HEK293 (cell line): ENCODE measurements at regions not wholly inside any gene's neighbourhood (a gene's known extent, or its start where the extent isn't known, plus 50 kb on each side); places are given as distances from the start of the nearest gene placed in this dataset.
A peak's percentile ranks its signal among the peaks of the same experiment; 100 is the strongest.

ENCODE experiments used
- CTCF ChIA-PET: fragments of 350-600 bp; formaldehyde crosslinking; extraction: SDS; loops from one replicate; lab custom pipeline; 2021; ENCODE audit warnings: antibody characterized with exemption; lab: Yijun Ruan, JAX
- POLR2A ChIA-PET: fragments of 300-600 bp; formaldehyde crosslinking; extraction: SDS; loops from one replicate; lab custom pipeline; 2020; ENCODE audit warnings: antibody characterized with exemption, inconsistent platforms; lab: Yijun Ruan, JAX
- H3K27ac ChIP-seq: fragments of 200-500 bp; sonication (Bioruptor generic); 2 replicates; pipeline ENCODE4 v1.5.1; 2014; ENCODE audit warnings: low read depth, low read length, control low read depth, inconsistent platforms; ENCODE audit errors: extremely low read depth
- H3K36me3 ChIP-seq, 2 experiments: fragments of 200-500 bp in 1 of 2; sonication (Bioruptor generic) in 1 of 2; 1 replicate in 1 of 2; 2 replicates in 1 of 2; pipeline ENCODE4 v1.5.1; 2014 to 2017; ENCODE audit warnings: inconsistent platforms in 2 of 2, low read length in 2 of 2; ENCODE audit not compliant: control insufficient read depth in 2 of 2, insufficient read depth in 1 of 2
- H3K4me1 ChIP-seq: fragments of 200-500 bp; sonication (Bioruptor generic); 2 replicates; pipeline ENCODE4 v1.5.1; 2014; ENCODE audit warnings: mild to moderate bottlenecking, low read length, inconsistent platforms; ENCODE audit not compliant: control insufficient read depth, insufficient read depth
- H3K4me3 ChIP-seq: 2 replicates; pipeline ENCODE4 v1.5.1; 2011; ENCODE audit warnings: low read depth, mild to moderate bottlenecking, control low read depth, low read length, moderate library complexity
- H3K9me3 ChIP-seq: fragments of 200-500 bp; sonication (Bioruptor generic); 2 replicates; pipeline ENCODE4 v1.5.1; 2014; ENCODE audit warnings: low read depth, low read length, inconsistent platforms; ENCODE audit not compliant: control insufficient read depth, insufficient read depth
- BCL11A ChIP-seq: fragments of 450-650 bp; formaldehyde crosslinking; IDR thresholded peaks from 2 replicates; pipeline ENCODE4 v1.5.1; 2016; ENCODE audit warnings: low read depth, missing biosample characterization, missing genetic modification characterization
- HIC1 ChIP-seq: fragments of 450-650 bp; formaldehyde crosslinking; IDR thresholded peaks from 2 replicates; pipeline ENCODE4 v1.5.1; 2016; ENCODE audit warnings: missing biosample characterization, missing genetic modification characterization
- MYNN ChIP-seq: fragments of 450-650 bp; formaldehyde crosslinking; IDR thresholded peaks from 2 replicates; pipeline ENCODE4 v1.5.1; 2016; ENCODE audit warnings: missing biosample characterization, missing genetic modification characterization, borderline replicate concordance
- PRDM1 ChIP-seq: fragments of 450-650 bp; formaldehyde crosslinking; IDR thresholded peaks from 2 replicates; pipeline ENCODE4; 2016; ENCODE audit warnings: missing biosample characterization, missing genetic modification characterization
- ZBTB17 ChIP-seq: fragments of 450-650 bp; formaldehyde crosslinking; IDR thresholded peaks from 2 replicates; pipeline ENCODE4 v1.5.1; 2016; ENCODE audit warnings: missing biosample characterization, missing genetic modification characterization
- ZBTB20 ChIP-seq: fragments of 450-650 bp; formaldehyde crosslinking; IDR thresholded peaks from 2 replicates; pipeline ENCODE4 v1.5.1; 2016; ENCODE audit warnings: missing biosample characterization, missing genetic modification characterization
- ZBTB6 ChIP-seq: fragments of 450-650 bp; formaldehyde crosslinking; IDR thresholded peaks from 2 replicates; pipeline ENCODE4 v1.5.1; 2017; ENCODE audit warnings: missing biosample characterization, missing genetic modification characterization
- ZNF114 ChIP-seq: fragments of 450-650 bp; formaldehyde crosslinking; IDR thresholded peaks from 2 replicates; pipeline ENCODE4 v1.5.0; 2017; ENCODE audit warnings: missing biosample characterization, missing genetic modification characterization
- ZNF16 ChIP-seq: fragments of 450-650 bp; formaldehyde crosslinking; IDR thresholded peaks from 2 replicates; pipeline ENCODE4 v1.5.1; 2016; ENCODE audit warnings: low read depth, missing biosample characterization, missing genetic modification characterization
- ZNF18 ChIP-seq: fragments of 450-650 bp; formaldehyde crosslinking; IDR thresholded peaks from 2 replicates; pipeline ENCODE4 v1.5.1; 2016; ENCODE audit warnings: missing biosample characterization, missing genetic modification characterization
- ZNF23 ChIP-seq: fragments of 450-650 bp; formaldehyde crosslinking; IDR thresholded peaks from 2 replicates; pipeline ENCODE4 v1.5.1; 2016; ENCODE audit warnings: missing biosample characterization, missing genetic modification characterization, borderline replicate concordance
- ZNF266 ChIP-seq: fragments of 450-650 bp; formaldehyde crosslinking; IDR thresholded peaks from 2 replicates; pipeline ENCODE4 v1.5.1; 2016; ENCODE audit warnings: missing biosample characterization, missing genetic modification characterization, low read depth
- ZNF311 ChIP-seq: fragments of 450-650 bp; formaldehyde crosslinking; IDR thresholded peaks from 2 replicates; pipeline ENCODE4 v1.5.1; 2017; ENCODE audit warnings: missing biosample characterization, missing genetic modification characterization, borderline replicate concordance
- ZNF335 ChIP-seq: fragments of 450-650 bp; formaldehyde crosslinking; conservative IDR thresholded peaks from 2 replicates; pipeline ENCODE4 v1.5.1; 2016; ENCODE audit warnings: missing biosample characterization, missing genetic modification characterization
- ZNF37A ChIP-seq: fragments of 450-650 bp; IDR thresholded peaks from 2 replicates; pipeline ENCODE4 v1.5.1; 2018; ENCODE audit warnings: missing biosample characterization, missing genetic modification characterization
- ZNF404 ChIP-seq: fragments of 450-650 bp; formaldehyde crosslinking; IDR thresholded peaks from 2 replicates; pipeline ENCODE4 v1.5.1; 2017; ENCODE audit warnings: missing biosample characterization, missing genetic modification characterization
- ZNF449 ChIP-seq: fragments of 450-650 bp; formaldehyde crosslinking; IDR thresholded peaks from 2 replicates; pipeline ENCODE4 v1.5.1; 2017; ENCODE audit warnings: missing biosample characterization, mild to moderate bottlenecking, missing genetic modification characterization, moderate library complexity
- ZNF549 ChIP-seq: fragments of 450-650 bp; IDR thresholded peaks from 2 replicates; pipeline ENCODE4 v1.5.1; 2018; ENCODE audit warnings: missing biosample characterization, missing genetic modification characterization, mild to moderate bottlenecking, inconsistent platforms, moderate library complexity
- ZNF664 ChIP-seq: fragments of 450-650 bp; formaldehyde crosslinking; IDR thresholded peaks from 2 replicates; pipeline ENCODE4 v1.5.1; 2016; ENCODE audit warnings: missing biosample characterization, missing genetic modification characterization
- ZNF692 ChIP-seq: fragments of 450-650 bp; formaldehyde crosslinking; IDR thresholded peaks from 2 replicates; pipeline ENCODE4 v1.5.1; 2016; ENCODE audit warnings: missing biosample characterization, missing genetic modification characterization
- ZNF830 ChIP-seq: fragments of 450-650 bp; IDR thresholded peaks from 2 replicates; pipeline ENCODE4 v1.5.0; 2018; ENCODE audit warnings: missing biosample characterization, missing genetic modification characterization, low read depth, mild to moderate bottlenecking, moderate library complexity

- CTCF ChIA-PET, result interaction anchor here (1.1 kb wide), 1 partner anchor 92 kb away, joined by 3 read pairs; no protein-coding TSS in a partner anchor
- Histone ChIP-seq H3K4me3 (no peak overlapping the region), H3K4me1 (peaks cover 15% of the 10 kb centered on the region), H3K36me3 (no peaks in the 10 kb centered on the region), H3K27ac (no peak overlapping the region), H3K9me3 (no peaks in the 10 kb centered on the region)
- POLR2A ChIA-PET, result no interaction called here
- no peak for TF ChIP-seq ZNF266
- TF ChIP-seq ZNF404, result no peak
- TF ChIP-seq HIC1 (tag by site-specific recombination), result no peak
- no peak for TF ChIP-seq ZNF18 (tag by site-specific recombination)
- no peak for TF ChIP-seq ZNF830 (tag by site-specific recombination)
- TF ChIP-seq MYNN, result no peak
- TF ChIP-seq ZNF664 (tag by site-specific recombination), result no peak
- TF ChIP-seq ZNF23 (tag by site-specific recombination), result no peak
- TF ChIP-seq ZBTB20 (tag by site-specific recombination), result no peak
- TF ChIP-seq PRDM1 (tag by site-specific recombination), result no peak
- TF ChIP-seq ZNF37A (tag by site-specific recombination), result no peak
- TF ChIP-seq ZNF549 (tag by site-specific recombination), result no peak
- no peak for TF ChIP-seq ZNF449 (tag by site-specific recombination)
- no peak for TF ChIP-seq ZBTB17 (tag by site-specific recombination)
- no peak for TF ChIP-seq ZNF114 (tag by site-specific recombination)
- TF ChIP-seq ZNF16 (tag by site-specific recombination), result no peak
- no peak for TF ChIP-seq BCL11A (tag by site-specific recombination)
- TF ChIP-seq ZBTB6 (tag by site-specific recombination), result no peak
- no peak for TF ChIP-seq ZNF335 (tag by site-specific recombination)
Observed at GRCh38 chr15:81905889-81906288, 139.9 kb downstream of the MEX3B start.

- H3K4me1 ChIP-seq, result 0 out of 2 replicates have a peak, but pooled peaks cover 3% of the 10 kb centered on the region
- CTCF ChIA-PET, result interaction anchor here (0.7 kb wide), 1 partner anchor 357 kb away, joined by 3 read pairs; no protein-coding TSS in a partner anchor
- no peaks in the 10 kb centered on the region for H3K9me3 ChIP-seq
- no peak overlapping the region for H3K27ac ChIP-seq
- TF ChIP-seq ZNF692 (tag by site-specific recombination), result peak; percentile 57; the same call in 1 of the 2 replicates
- TF ChIP-seq ZNF311 (tag by site-specific recombination), result no peak
- no peak overlapping the region for H3K4me3 ChIP-seq
- POLR2A ChIA-PET, result no interaction called here
- H3K36me3 ChIP-seq, result no peaks in the 10 kb centered on the region
Observed at GRCh38 chr15:81901319-81901718, 144.5 kb downstream of the MEX3B start.
